H4 (cell line): ENCODE measurements at regions not wholly inside any gene's neighbourhood (a gene's known extent, or its start where the extent isn't known, plus 50 kb on each side); places are given as distances from the start of the nearest gene placed in this dataset.
A peak's percentile ranks its signal among the peaks of the same experiment; 100 is the strongest.

Experiments
- DNase-seq: peaks from one replicate; pipeline ENCODE4 v3.0.0-alpha.2; 2015; ENCODE audit warnings: low spot score

DNA sequence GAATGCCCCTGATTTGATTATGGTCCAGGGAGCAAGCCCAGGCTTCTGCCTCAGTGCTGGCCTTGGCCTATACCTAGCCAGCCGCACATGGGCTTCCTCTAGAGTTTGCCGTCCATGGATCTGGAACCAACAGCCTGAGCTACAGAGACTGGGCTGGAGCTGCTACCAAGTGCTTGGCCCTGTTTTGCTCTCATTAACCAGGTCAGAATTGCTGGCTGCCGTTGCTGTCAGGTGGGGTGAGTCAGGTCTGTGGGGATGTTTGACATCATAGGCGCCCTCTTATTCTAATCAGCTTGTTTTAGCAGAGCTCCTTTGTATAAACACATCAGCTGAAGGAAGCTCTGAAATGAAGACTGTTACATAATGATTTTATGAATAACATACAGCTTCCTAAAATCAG is 83.1 kb upstream of the PHACTR2 start:
- DNase-seq: peak; percentile 19

DNA sequence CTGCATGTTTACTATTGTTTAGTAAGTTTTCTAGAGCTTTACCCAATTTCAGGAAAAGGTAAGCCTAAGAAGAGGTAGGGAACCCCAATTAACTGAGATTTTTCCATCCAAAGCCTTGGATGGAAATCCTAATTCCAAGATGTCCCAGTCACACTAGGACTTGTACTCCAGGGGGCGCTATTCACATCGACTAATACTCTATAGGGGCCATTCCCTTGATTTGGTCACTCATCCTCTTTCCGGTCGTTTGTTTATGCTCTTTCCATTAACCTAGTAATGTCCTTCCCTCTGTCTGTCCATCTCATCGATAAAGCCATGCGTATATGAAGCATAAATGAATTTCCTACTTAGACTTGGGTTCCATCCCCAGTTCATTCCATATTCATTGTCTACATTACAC is 80.8 kb upstream of the FUCA2 start:
- DNase-seq: peak; percentile 13

DNA sequence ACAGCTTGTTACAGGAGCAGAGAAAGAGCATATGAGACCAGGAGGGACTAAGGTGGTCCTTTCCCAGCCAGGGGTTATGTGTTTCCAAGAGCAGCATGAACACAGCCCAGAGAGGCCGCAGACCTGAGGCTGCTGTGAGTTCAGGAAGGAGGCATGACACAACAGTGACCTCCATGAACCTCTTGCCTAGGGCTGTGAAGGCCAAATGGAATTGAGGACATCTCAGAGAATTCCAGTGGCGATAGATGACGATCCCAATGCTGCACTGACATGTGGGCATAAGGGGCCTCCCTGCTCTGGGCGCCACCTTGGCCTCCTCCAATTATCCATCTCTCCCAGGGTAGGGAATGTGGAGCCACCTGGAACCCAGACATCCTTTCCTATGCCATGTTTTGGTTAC is 79.9 kb upstream of the FUCA2 start:
- no peak for DNase-seq

DNA sequence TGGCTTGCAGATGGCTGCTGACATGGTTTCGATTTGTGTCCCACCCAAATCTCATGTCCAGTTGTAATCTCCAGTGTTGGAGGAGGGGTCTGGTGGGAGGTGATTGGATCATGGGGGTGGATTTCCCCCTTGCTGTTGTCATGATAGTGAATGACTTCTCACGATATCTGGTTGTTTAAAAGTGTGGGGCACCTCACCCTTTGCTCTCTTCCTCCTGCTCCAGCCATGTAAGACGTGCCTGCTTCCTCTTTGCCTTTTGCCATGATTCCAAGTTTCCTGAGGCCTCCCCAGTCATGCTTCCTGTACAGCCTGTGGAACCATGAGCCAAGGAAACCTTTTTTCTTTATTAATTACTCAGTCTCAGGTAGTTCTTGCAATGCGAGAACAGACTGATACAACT is 77.6 kb upstream of the FUCA2 start:
- DNase-seq: no peak

DNA sequence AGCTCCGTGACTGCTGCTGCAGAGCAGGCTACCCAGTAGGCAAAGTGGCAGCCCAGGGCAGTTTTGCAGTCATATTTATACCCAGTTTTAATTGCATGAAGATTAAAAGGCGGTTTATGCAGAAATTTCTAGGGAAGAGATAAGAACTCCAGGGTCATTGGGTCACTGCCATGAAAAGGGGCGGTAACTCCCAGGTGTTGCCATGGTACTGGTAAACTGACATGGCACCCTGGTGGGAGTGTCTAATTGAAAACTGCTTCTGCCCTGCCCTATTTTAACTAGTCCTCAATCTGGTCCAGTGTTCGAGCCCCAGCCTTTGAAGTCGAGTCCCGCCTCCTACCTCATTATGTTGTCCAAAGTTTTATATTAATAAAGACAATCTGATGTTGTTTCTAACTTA is 75.0 kb upstream of the FUCA2 start:
- DNase-seq: no peak

DNA sequence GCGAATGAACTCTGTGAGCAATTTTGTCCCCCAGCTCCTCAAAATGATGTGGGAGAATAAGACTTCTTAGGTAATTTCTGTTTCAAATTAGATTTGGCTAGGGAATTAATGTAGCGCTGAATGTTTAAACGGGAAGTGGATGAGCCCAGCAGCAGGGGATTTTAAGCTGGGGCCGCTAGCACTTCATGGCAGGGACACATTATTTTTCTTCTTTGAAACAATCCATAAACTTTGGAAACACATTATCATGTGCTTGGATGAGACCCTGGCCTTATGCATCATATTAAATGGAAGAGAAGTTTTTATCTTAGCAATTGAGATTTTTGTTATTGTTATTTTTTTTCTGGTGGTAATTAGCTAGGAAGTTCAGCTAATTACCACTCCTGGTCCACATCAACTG is 74.2 kb upstream of the FUCA2 start:
- no peak for DNase-seq

DNA sequence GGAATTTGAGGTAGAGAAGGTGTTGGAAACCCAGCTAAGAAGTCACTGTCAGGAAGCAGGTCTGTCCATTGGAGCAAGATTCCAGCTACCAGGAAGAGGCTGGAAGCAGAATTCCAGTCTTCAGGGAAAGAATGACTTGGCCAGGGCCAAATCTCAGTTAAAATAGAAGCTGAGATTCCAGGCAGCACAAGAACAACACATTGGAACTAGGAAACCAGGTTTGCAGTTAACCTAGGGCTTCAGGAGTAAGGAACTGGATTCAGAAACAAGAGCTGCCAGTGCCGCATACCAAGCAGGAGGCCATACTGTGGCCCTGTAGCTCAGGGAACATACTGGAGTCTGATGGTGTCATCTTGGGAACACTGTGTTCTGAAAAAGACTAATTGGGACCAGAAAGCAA is 73.7 kb upstream of the FUCA2 start:
- DNase-seq: no peak

DNA sequence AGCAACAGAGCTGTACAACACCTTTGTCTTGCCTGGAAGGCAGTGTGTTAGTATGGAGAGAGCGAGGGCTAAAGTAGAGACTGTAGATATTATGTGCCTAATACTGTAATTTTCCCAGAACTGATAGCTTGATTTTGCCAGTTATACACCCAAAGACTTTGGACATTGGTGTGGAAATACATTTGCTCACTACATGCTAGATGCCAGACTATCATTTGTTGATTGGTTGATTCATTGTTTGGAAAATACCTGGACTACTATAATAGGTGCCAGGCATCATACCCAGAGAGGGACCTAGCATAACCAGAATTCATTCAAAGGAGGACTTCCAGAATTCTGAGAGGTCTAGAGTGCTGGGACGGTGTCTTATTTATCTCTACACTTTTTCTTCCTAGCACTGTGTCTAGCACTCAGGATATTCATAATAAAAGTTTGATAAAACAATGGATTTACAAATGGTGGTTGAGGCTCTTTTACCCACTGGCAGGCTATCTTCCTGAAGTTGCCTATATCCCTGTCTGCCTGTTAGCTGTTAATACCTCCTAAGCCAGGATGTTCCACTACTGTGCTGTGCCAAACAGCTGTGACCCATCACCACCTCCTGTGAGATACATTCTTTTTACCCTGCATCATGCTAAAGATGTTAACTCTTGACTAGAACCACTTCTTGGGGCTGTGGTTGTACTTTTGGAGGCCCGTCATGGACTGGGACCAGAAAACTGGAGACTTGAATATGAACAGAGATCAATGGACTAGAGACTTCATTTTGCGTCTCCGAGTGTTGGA is 72.2 kb upstream of the FUCA2 start:
- no peak for DNase-seq

DNA sequence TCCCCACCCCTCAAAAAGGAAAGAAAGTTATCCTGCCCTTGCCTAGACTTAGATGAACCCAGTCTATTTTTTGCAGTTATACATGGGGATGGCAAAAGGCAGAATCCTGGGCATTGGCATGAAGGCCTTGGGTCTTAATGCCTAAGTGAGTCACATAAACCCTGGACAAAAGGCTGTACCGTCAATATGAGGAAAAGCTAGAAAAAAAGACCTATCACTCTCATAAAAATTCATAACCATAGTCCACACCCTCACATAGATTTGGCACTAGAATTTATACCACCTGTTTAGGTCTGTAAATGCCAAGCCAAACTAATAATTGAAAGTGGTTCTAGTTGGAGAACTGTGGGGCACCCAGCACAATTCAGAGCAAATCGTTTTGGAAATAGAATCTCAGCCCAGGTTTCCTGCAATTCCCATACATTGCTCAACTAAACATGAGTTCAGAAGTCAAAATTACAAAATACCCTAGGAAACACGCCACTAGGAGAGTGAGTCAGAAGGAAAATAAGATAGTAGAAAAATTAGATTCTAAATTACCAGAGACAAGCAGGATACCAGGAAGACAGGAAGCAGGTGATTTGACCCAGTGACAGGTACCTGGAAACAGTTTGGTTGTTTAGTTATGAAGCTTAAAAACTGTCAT is 70.4 kb upstream of the FUCA2 start:
- no peak for DNase-seq

DNA sequence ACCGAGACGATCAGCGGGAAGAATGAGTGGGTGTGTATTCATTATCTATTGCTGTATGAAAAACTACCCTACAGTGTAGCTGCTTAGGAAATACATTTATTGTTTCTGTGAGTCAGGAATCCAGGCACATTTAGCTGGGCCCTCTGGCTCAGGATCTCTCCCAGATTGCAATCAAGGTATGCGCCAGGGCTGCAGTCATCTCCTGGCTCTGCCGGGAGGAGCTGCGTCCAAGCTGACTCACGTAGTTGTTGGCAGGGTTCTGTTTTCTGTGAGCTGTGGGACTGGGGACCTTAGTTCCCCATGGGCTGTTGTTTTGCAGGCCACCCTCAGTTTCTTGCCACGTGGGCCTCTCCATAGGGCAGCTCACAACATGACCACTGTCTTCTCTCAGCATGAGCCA is 68.2 kb upstream of the FUCA2 start:
- DNase-seq: no peak

DNA sequence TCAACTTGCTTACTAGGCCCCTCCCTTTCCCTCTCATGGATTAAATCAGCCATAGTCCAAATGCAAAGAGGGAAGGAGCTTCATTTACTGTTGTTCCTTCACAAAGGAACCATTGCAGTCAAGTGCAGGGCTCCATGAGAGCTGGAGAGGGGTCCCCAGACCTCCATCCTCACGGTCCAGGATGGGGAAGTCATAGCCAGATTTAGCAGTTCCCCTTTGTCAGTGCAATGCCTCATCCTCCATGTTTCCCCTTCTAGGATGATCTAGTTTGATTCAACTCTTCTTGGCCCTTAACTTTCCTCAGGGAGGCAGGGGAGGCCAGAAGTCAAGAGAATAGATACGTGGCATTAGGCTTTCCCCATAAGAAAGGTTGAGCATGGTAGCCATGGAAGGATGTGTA is 66.5 kb upstream of the FUCA2 start:
- DNase-seq: no peak

DNA sequence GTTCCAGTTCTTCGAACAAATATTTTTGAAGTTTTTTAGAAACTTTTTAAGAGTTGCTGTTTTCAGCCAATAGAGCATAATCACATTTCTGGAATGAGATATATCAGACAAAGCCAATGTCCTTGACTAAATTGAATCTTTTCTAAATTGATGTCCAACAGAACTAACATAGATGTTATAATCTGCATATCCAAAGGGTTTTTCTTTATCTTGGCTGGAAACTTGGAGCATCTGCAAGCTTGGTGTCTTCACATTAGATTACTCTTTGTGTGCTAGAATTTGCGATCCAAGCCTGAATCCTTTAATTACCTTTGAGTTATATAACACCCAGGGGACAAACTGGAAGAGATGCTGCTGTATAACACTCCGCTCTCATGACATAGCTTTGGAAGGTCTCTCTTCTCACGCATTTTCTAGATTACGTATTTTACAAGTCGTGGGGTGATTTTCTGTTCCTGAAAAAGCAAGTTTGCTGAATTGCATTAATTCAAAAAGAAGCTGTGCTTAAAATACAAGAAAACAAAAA is 64.4 kb upstream of the FUCA2 start:
- no peak for DNase-seq

DNA sequence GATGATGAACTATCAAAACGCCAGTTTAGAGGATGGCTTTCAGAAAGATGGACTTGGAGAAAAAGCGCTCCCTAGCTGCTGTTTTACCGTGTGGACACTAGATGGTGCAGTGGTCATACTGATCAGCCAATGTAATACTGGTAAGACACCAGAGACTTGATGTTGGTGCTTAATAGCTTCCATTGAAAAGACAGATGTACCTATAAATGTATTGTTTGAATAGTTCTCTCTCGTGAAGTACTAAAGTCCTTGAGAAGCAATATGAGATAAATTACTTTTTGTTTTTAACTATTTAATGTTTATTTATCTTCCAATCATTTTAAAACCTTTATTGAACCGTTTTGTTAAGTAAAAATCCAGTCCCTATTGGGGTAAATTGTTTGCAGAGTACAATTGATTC is 63.9 kb upstream of the FUCA2 start:
- peak; percentile 65 for DNase-seq

DNA sequence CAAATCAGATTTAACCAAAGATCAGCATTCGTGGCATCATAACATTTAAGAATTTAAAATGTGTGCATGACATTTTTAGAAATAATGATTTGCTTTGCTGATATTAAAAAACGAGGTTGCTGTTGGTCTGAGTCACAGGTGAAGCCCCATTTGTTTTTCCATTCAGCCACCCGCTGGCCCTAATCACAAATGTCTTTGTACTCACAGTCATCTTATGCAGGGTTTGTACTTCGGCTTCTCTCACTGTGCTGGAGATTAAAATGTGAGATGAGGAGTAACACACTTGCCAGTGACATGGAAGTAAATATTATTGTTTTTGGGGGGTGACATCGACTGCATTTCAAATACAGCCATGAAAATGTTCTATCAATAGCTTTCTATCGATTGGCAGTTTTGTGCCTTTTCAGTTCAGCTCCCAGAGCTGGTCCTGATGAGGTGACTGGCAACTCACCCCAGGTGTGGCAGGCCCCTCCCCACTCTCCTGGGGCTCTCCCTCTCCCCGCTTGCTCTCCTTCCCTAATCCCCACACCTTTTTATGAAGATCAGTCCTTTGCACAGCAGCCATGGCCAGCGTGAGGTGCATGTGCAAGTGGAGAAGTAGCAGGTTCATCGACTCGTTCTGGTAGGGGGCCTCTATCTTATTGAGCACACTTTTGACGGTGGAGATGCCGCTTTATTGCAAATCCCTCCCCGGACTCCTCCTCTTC is 58.8 kb upstream of the FUCA2 start:
- DNase-seq: no peak

DNA sequence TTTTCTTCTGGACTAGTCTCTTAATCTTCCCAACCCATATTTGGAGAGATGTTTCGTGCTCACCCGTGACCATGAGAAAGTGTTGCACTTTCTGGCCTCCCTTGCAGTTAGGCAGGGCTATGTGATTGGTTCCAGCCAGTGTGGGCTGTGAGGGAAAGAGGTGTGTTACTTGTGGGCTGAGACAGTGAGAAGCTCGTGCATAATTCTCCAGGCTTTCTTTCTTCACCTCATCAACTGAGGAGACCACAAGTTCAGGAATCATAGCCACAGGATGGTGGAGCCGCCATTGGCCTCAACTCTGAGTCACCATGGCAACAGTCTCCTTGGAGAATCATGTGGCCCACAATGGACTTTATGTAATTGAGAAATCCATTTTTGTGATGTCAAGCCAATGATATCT is 57.5 kb upstream of the FUCA2 start:
- DNase-seq: peak; percentile 6

DNA sequence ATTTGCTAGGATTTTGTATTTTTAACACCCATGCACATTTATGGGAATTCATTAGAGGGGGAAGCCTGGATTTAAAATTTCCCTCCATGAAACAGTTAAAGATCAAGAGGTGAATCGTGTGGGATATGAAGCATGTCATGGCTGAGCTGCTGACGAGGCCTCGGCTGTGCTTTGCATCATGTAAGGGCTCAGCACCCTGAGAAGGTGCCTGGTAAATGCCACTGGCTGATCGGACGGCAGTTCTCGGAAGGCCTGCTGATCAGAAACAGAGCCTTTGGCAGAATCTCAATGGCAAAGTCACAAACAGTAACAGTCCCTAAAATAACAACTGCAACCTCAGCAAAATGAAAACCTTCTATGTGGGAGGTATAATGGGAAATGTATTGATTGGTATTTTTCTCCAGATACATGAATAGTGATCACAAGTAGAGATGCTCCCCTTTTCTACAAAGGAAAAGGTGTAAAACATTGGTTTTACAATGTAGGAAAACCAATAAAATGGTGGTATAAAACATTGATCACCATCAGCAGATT is 53.0 kb upstream of the FUCA2 start:
- DNase-seq: no peak

DNA sequence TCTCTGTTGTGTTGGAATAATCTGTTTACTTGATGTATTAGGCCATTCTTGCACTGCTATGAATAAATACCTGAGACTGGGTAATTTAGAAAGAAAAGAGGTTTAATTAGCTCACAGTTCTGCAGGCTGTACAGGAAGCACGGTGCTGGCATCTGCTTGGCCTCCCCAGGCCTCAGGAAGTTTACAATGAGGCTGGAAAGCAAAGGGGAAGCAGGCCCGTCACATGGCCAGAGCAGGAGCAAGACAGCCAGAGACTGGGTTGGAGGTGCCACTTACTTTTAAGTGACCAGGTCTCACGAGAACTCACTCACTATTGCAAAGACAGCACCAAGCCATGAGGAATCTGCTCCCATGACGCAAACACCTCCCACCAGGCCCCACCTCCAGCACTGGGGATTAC is 50.6 kb upstream of the FUCA2 start:
- no peak for DNase-seq
